ENCODE measurements at regions not wholly inside any gene's neighbourhood (a gene's known extent, or its start where the extent isn't known, plus 50 kb on each side); places are given as distances from the start of the nearest gene placed in this dataset.

- no peak overlapping the region for H3K27ac ChIP-seq (ENCODE audit: low read depth in 1 of 2, low read length in 2 of 2)
- no peaks in the 10 kb centered on the region for H3K27me3 ChIP-seq (ENCODE audit: control insufficient read depth in 2 of 2, insufficient read depth in 2 of 2, low read length in 2 of 2)
- no peak overlapping the region for H3K4me2 ChIP-seq (replicated peaks; ENCODE audit: extremely low read depth, low read length, poor library complexity, severe bottlenecking)
- Mint-ChIP-seq H3K4me1 (no peaks in the 10 kb centered on the region), H3K27ac (no peak overlapping the region), H3K9me3 (peaks cover 6 to 17% (median 10%) of the 10 kb centered on the region in 7 donors), H3K36me3 (no peaks in the 10 kb centered on the region), H3K27me3 (ENCODE audit: low read depth in 3 of 3) (peaks cover 0 to 6% (median 1%) of the 10 kb centered on the region in 3 donors), H3K4me3 (no peak overlapping the region)
- H3K4me3 ChIP-seq (replicated peaks in 1 of 3; ENCODE audit: low read depth in 2 of 3, low read length in 3 of 3): no peak overlapping the region
- no peaks in the 10 kb centered on the region for H3K4me1 ChIP-seq (ENCODE audit: control insufficient read depth in 1 of 2, insufficient read depth in 2 of 2, low read length in 2 of 2)
- H3K36me3 ChIP-seq (replicated peaks in 1 of 2; ENCODE audit: control insufficient read depth in 1 of 2, insufficient read depth in 2 of 2, low read length in 2 of 2): no peaks in the 10 kb centered on the region
- intact Hi-C loops (cut with micrococcal nuclease): no loop called here
- no peak overlapping the region for H2AFZ ChIP-seq (ENCODE audit: insufficient read depth, low read depth, low read length, poor library complexity, severe bottlenecking)
- DNase-seq: no peak
- no peaks in the 10 kb centered on the region for H3K79me2 ChIP-seq (ENCODE audit: insufficient read depth, low read length)
- 93% methylated on average over 2 of the region's 2 CpGs for WGBS (ENCODE audit: insufficient coverage)
- no peaks in the 10 kb centered on the region for H4K20me1 ChIP-seq (ENCODE audit: insufficient read depth, low read length)
- no peak for TF ChIP-seq CTCF (IDR thresholded peaks at IDR 0.05)
- H3K9me3 ChIP-seq (replicated peaks in 1 of 2; ENCODE audit: control insufficient read depth in 1 of 2, insufficient read depth in 1 of 2, low read length in 2 of 2): peaks cover 3 to 7% of the 10 kb centered on the region in 2 donors
- H3K9ac ChIP-seq (ENCODE audit: insufficient read depth, low read length, poor library complexity, severe bottlenecking): no peak overlapping the region
Observed at GRCh38 chr3:40869939-40870338, 329.4 kb upstream of the CTNNB1 start.

GRCh38 chr3:40871394-40871793 is 327.9 kb upstream of the CTNNB1 start:
- H3K4me3 Mint-ChIP-seq: no peak overlapping the region
- no peaks in the 10 kb centered on the region for H3K4me1 ChIP-seq (ENCODE audit: control insufficient read depth in 1 of 2, insufficient read depth in 2 of 2, low read length in 2 of 2)
- no peak overlapping the region for H3K4me3 ChIP-seq (replicated peaks in 1 of 3; ENCODE audit: low read depth in 2 of 3, low read length in 3 of 3)
- peaks cover under 1 to 1% of the 10 kb centered on the region in 2 donors for H3K9me3 ChIP-seq (replicated peaks in 1 of 2; ENCODE audit: control insufficient read depth in 1 of 2, insufficient read depth in 1 of 2, low read length in 2 of 2)
- H3K27me3 ChIP-seq (ENCODE audit: control insufficient read depth in 2 of 2, insufficient read depth in 2 of 2, low read length in 2 of 2): no peaks in the 10 kb centered on the region
- H3K36me3 Mint-ChIP-seq: no peaks in the 10 kb centered on the region
- H3K27ac ChIP-seq (ENCODE audit: low read depth in 1 of 2, low read length in 2 of 2): no peak overlapping the region
- no peak overlapping the region for H2AFZ ChIP-seq (ENCODE audit: insufficient read depth, low read depth, low read length, poor library complexity, severe bottlenecking)
- H3K4me2 ChIP-seq (replicated peaks; ENCODE audit: extremely low read depth, low read length, poor library complexity, severe bottlenecking): no peak overlapping the region
- H3K36me3 ChIP-seq (replicated peaks in 1 of 2; ENCODE audit: control insufficient read depth in 1 of 2, insufficient read depth in 2 of 2, low read length in 2 of 2): no peaks in the 10 kb centered on the region
- H3K9ac ChIP-seq (ENCODE audit: insufficient read depth, low read length, poor library complexity, severe bottlenecking): no peak overlapping the region
- no peaks in the 10 kb centered on the region for H3K79me2 ChIP-seq (ENCODE audit: insufficient read depth, low read length)
- peaks cover 0 to 6% (median 1%) of the 10 kb centered on the region in 3 donors for H3K27me3 Mint-ChIP-seq (ENCODE audit: low read depth in 3 of 3)
- WGBS (ENCODE audit: insufficient coverage): 95% methylated on average over 3 of the region's 4 CpGs
- DNase-seq: no peak
- no peaks in the 10 kb centered on the region for H3K4me1 Mint-ChIP-seq
- no peak overlapping the region for H3K27ac Mint-ChIP-seq
- no peaks in the 10 kb centered on the region for H4K20me1 ChIP-seq (ENCODE audit: insufficient read depth, low read length)
- no peak for TF ChIP-seq CTCF (IDR thresholded peaks at IDR 0.05)
- intact Hi-C loops (cut with micrococcal nuclease): no loop called here
- peaks cover 5 to 14% (median 7%) of the 10 kb centered on the region in 7 donors for H3K9me3 Mint-ChIP-seq

Measured in CD14-positive monocyte (primary cell).